ENCODE measurements at regions not wholly inside any gene's neighbourhood (a gene's known extent, or its start where the extent isn't known, plus 50 kb on each side); places are given as distances from the start of the nearest gene placed in this dataset.

GRCh38 chr2:19442731-19443130 lies 84.3 kb upstream of the OSR1 start:
- DNase-seq (ENCODE audit: low spot score), result no peak
- in situ Hi-C loops (cut with MboI; ENCODE audit: low sequenced_read_pairs, unreplicated experiment), result no loop called here
- TF ChIP-seq CTCF (IDR thresholded peaks at IDR 0.05; ENCODE audit: borderline replicate concordance, control extremely low read depth, extremely low read depth, insufficient read depth, missing control alignments), result no peak

DNA sequence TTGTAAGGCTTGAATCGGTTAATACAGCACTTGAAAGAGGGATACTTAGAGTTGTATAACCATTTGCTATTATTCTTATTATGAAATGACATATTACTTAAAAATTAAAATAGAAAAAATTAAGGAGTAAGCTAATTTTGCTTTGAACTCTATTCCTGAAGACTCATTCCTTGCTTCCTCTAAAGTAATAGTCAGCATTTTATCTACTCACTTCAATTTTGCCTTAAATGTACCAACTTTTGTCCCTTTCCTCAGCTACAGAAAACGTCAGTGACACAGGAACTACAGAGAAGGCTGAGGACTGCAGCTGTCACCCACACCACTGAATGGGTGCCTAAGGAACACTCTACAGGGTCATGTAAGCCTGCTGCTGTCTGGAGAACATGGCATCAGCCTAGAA lies 80.7 kb upstream of the OSR1 start:
- DNase-seq (ENCODE audit: low spot score), result no peak
- in situ Hi-C loops (cut with MboI; ENCODE audit: low sequenced_read_pairs, unreplicated experiment), result no loop called here

GRCh38 chr2:19435815-19436214 lies 77.4 kb upstream of the OSR1 start:
- no peak for DNase-seq (ENCODE audit: low spot score)
- in situ Hi-C loops (cut with MboI; ENCODE audit: low sequenced_read_pairs, unreplicated experiment), result no loop called here
- TF ChIP-seq CTCF (IDR thresholded peaks at IDR 0.05; ENCODE audit: borderline replicate concordance, control extremely low read depth, extremely low read depth, insufficient read depth, missing control alignments), result no peak

More for the DNA sequence above, 80.7 kb upstream of the OSR1 start:
- no peak for TF ChIP-seq CTCF (IDR thresholded peaks at IDR 0.05; ENCODE audit: borderline replicate concordance, control extremely low read depth, extremely low read depth, insufficient read depth, missing control alignments)

- TF ChIP-seq CTCF (IDR thresholded peaks at IDR 0.05; ENCODE audit: borderline replicate concordance, control extremely low read depth, extremely low read depth, insufficient read depth, missing control alignments), result no peak
- DNase-seq (ENCODE audit: low spot score), result no peak
- in situ Hi-C loops (cut with MboI; ENCODE audit: low sequenced_read_pairs, unreplicated experiment), result no loop called here
Observed at GRCh38 chr2:19434413-19434812, 76.0 kb upstream of the OSR1 start.

GRCh38 chr2:19426941-19427340 lies 68.5 kb upstream of the OSR1 start:
- in situ Hi-C loops (cut with MboI; ENCODE audit: low sequenced_read_pairs, unreplicated experiment), result no loop called here
- TF ChIP-seq CTCF (IDR thresholded peaks at IDR 0.05; ENCODE audit: borderline replicate concordance, control extremely low read depth, extremely low read depth, insufficient read depth, missing control alignments), result no peak
- DNase-seq (ENCODE audit: low spot score), result no peak

DNA sequence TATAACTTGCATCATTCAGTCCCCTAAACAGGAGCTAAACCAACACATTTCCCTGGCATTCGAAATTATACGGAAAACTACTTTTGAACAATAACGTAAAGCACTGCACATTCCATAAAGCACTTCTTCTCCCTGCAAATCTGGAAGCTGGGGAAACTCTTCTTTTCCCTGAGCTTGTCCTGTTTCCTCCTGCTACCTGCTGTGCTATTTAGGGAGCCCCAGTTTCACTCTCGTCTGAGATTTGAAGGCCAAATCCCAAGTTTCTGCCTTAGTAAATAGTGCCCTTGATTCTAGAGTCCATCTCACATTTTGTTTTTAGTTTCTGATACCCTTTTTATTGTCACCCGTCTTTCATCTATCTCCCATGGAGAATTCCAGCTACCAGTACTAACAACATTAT lies 67.7 kb upstream of the OSR1 start:
- TF ChIP-seq CTCF (IDR thresholded peaks at IDR 0.05; ENCODE audit: borderline replicate concordance, control extremely low read depth, extremely low read depth, insufficient read depth, missing control alignments), result no peak
- DNase-seq (ENCODE audit: low spot score), result no peak
- in situ Hi-C loops (cut with MboI; ENCODE audit: low sequenced_read_pairs, unreplicated experiment), result no loop called here

GRCh38 chr2:19425419-19425818 lies 67.0 kb upstream of the OSR1 start:
- in situ Hi-C loops (cut with MboI; ENCODE audit: low sequenced_read_pairs, unreplicated experiment), result no loop called here
- no peak for TF ChIP-seq CTCF (IDR thresholded peaks at IDR 0.05; ENCODE audit: borderline replicate concordance, control extremely low read depth, extremely low read depth, insufficient read depth, missing control alignments)
- DNase-seq (ENCODE audit: low spot score), result no peak
